ES-I3 (cell line): ENCODE measurements at regions not wholly inside any gene's neighbourhood (a gene's known extent, or its start where the extent isn't known, plus 50 kb on each side); places are given as distances from the start of the nearest gene placed in this dataset.

ENCODE experiments used
- H3K36me3 ChIP-seq: 2 replicates; pipeline ENCODE4 v1.6.1; 2013; ENCODE audit warnings: mild to moderate bottlenecking, low read length, control low read depth, moderate library complexity; ENCODE audit not compliant: insufficient read depth
- H3K4me1 ChIP-seq: 2 replicates; pipeline ENCODE4 v1.6.1; 2013; ENCODE audit warnings: mild to moderate bottlenecking, control low read depth, low read length; ENCODE audit not compliant: insufficient read depth
- H3K9ac ChIP-seq: 2 replicates; pipeline ENCODE4 v1.6.1; 2013; ENCODE audit warnings: low read depth, mild to moderate bottlenecking, low read length, moderate library complexity
- H3K9me3 ChIP-seq: 2 replicates; pipeline ENCODE4 v1.6.1; 2013; ENCODE audit warnings: mild to moderate bottlenecking, low read length, moderate library complexity; ENCODE audit not compliant: control insufficient read depth, insufficient read depth

DNA sequence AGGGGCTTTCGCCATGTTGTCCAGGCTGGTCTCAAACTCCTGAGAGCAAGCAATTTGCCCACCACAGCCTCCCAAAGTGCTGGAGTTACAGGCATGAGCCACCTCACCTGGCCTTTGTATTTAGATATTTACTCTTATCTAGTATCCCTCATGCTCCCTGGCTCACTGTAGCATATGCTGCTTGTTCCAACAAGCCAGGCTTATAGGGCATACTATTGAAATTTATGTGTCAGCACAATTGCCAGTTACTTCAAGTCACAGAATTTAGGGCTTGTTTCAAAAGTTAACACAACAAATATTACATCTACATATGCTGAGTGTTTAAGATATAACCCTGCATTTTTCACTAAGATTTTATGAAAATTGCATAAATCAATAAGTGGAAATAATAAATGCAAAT is 469.2 kb upstream of the ZNF608 start:
- Histone ChIP-seq H3K9me3 (no peaks in the 10 kb centered on the region), H3K9ac (no peak overlapping the region)

DNA sequence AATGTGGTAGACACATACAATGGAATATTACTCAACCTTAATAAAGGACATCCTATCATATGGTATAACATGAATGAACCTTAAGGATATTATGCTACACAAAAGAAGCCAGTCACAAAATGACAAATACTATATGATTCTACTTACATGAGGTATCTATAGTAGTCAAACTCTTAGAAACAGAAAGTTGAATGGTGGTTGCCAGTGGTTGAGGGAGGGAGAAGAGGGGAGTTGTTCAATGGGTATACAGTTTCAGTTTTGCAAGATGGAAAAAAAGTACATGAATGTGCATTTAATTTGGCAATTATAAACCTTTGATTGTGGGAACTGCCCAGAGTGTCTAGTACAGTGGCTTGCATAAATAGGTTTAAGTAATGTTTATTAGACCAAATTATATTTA is 473.3 kb upstream of the ZNF608 start:
- H3K4me1 ChIP-seq: no peaks in the 10 kb centered on the region
- no peaks in the 10 kb centered on the region for H3K9me3 ChIP-seq
- no peak overlapping the region for H3K9ac ChIP-seq
- no peaks in the 10 kb centered on the region for H3K36me3 ChIP-seq

More for the DNA sequence above, 469.2 kb upstream of the ZNF608 start:
- Histone ChIP-seq H3K4me1 (no peaks in the 10 kb centered on the region), H3K36me3 (no peaks in the 10 kb centered on the region; the same call in 1 of the 2 replicates)

DNA sequence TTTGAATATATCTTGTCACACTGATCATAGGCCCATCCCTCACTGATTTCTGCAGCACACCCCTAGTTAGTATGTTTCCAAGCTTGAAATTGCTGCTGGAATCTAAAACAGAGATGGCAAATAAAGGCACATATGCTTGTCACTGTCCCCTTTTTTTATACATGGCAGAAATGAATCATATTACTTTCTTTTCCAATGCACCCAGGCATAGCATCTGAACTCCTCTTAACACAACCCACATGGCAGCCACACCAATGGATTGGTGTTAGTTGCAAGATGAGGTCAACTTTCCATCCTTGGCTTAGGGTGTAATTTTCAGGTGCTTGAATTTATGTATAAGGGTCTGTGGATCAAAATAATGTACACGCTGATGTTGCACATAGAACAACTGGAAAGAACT is 473.8 kb upstream of the ZNF608 start:
- Histone ChIP-seq H3K36me3 (no peaks in the 10 kb centered on the region), H3K9me3 (no peaks in the 10 kb centered on the region), H3K4me1 (no peaks in the 10 kb centered on the region), H3K9ac (no peak overlapping the region)

DNA sequence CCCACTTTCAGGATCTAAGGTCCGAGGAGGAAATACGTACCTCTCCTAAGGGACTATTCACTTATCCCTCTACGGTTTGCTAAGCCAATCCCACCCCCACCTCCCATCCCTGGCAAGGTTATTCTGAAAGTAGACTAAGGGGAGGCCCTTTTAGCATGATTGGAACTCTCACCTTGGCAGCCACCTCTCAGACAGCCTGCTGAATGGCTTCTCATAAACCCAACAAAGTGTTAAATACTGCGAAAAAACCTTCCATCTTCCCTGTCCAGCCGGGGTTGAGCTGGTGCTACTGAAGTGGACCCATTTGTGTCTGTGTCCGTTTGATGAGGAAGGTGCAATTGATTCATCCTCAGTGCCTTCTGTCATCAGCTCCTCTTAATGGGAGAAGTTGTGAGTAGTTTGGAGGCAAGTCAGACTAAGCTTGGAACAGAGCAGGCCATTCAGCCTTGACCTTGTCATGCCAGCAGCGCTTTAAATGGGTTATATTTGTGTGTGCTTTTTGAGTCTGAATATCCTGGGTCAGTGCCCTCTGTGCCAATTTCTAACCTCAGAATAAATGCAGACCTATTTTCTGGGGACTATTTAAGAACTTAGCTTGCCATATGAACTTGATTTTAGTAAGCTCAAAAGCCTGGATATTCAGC is 476.3 kb upstream of the ZNF608 start:
- no peak overlapping the region for H3K9ac ChIP-seq
- H3K9me3 ChIP-seq: no peaks in the 10 kb centered on the region
- H3K4me1 ChIP-seq: no peaks in the 10 kb centered on the region
- H3K36me3 ChIP-seq: no peaks in the 10 kb centered on the region

DNA sequence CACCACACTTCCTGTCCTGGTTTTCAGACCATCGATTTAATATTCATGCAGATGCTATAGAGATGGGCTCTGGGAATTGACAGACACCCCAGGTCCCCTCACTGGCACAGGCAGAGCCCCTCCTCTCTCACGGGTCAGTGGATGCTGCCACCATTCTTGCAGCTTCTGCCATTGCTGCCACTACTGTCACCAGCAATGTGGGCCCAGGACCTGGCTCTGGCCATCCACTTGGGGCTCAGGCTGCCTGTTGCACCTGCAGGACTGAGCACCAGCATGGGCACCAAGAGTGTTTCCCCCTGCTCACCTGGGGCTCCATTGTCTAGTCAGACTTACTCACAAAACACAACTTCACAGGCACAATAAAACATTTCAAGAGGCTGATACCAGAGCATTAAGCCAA is 479.0 kb upstream of the ZNF608 start:
- H3K4me1 ChIP-seq: no peaks in the 10 kb centered on the region
- H3K36me3 ChIP-seq: no peaks in the 10 kb centered on the region
- H3K9ac ChIP-seq: no peak overlapping the region
- H3K9me3 ChIP-seq: no peaks in the 10 kb centered on the region; the same call in 1 of the 2 replicates

DNA sequence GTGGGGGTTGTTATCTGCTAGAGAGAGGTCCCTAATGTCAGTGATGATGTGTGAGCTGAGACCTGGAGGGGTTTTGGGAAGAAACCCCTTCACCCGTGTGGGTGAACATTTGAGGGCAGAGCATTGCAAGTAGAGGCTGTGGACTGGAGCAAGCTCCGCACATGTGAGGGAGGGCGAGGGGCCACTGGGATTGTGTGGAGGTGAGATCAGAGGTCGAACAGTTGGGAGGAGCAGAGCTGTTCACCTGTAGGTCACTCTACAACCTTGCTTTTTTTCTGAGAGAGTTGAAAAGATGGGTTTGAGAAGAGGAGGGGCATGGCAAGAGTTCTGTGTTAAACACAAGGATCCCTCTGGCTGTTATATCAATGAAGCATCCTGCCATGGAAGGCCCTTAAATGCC is 480.4 kb upstream of the ZNF608 start:
- no peaks in the 10 kb centered on the region for H3K36me3 ChIP-seq

DNA sequence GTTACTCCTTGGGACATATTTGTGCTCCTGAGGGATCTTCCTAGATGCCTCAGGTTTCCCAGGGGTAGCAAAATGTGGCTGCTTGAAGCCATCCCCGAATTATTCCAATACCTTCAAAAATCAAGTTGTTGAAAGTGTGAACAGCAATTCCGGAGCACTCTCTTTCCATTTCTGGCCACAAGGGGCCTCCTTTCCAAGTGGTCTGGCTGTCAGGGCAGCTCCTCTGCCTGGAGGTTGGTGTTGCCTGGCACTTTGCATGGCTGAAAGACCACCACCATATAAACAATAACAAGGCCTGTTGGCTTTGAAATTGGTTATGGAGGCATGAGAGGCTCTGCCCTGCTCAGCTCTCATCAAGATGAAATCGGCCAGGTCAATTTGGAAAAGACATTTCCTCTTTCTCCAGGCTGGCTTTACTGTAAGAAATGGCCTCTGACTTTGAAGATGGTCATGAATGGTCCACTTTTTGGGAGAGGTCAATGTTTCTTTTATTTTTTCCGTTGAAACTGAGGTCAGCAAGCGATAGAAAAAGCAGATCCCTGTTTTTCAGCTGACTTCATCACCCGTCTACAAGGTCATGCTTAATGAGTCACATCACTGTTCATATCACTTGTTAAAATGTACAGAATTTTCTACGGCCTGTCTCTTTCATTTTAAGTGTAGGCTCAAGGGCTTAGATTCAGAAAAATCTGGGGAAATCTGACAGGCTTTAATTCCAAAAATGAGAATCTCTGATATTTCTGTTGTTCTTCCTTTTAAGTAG is 481.1 kb upstream of the ZNF608 start:
- no peaks in the 10 kb centered on the region for H3K36me3 ChIP-seq
- H3K9ac ChIP-seq: no peak overlapping the region
- no peaks in the 10 kb centered on the region; the same call in 1 of the 2 replicates for H3K9me3 ChIP-seq
- H3K4me1 ChIP-seq: no peaks in the 10 kb centered on the region

More for the DNA sequence above, 480.4 kb upstream of the ZNF608 start:
- Histone ChIP-seq H3K4me1 (no peaks in the 10 kb centered on the region), H3K9me3 (no peaks in the 10 kb centered on the region; the same call in 1 of the 2 replicates), H3K9ac (no peak overlapping the region)

DNA sequence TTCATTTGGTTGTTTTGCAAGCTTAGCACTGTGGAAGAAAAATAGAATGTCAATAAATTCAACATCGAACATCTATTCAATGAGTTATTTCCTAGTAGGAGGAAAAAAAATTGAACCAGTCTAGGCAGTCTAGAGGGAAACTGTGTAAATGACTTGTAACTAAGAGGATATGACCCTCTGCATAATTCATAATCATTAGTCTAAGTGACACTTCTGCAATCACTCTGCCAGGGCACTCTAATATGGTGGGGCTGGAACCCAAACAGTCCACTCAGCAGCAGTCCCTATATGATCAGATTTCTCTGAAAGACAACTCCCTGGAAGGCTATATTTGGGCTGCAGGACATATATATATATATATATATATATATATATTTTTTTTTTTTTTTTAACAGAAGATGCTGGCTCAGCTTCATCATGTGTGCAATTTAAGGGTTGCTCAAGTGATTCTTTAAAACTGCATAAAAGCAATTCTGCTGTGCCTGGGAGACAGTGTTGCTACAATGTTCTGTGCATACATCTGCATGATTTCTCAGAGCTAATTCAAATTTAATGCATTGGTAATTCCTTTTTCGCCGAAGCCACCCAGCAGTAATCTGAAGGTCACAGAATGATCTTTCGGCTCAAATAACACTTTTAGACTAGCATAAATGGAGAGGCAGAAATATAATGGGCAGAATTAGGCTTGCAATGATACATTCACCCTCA is 482.1 kb upstream of the ZNF608 start:
- H3K4me1 ChIP-seq: no peaks in the 10 kb centered on the region
- H3K9ac ChIP-seq: no peak overlapping the region
- no peaks in the 10 kb centered on the region for H3K36me3 ChIP-seq

DNA sequence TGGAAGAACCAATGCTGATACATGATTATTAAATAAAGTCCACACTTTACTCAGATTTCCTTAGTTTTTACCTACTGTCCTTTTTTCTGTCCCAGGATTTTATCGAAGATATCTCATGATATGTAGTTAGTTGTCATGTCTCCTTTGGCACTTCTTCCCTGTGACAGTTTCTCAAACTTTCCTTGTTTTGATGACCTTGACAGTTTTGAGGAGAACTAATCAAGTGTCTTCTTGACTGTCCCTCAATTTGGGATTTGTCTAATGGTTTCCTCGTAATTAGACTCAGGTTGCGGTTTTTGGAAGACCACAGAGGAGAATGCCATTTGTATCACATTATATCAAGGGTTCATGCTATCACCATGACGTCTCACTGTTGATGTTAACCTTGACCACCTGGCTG is 483.1 kb upstream of the ZNF608 start:
- no peaks in the 10 kb centered on the region for H3K36me3 ChIP-seq
- H3K9me3 ChIP-seq: no peaks in the 10 kb centered on the region; the same call in 1 of the 2 replicates
- H3K4me1 ChIP-seq: no peaks in the 10 kb centered on the region
- no peak overlapping the region for H3K9ac ChIP-seq

More for the DNA sequence above, 482.1 kb upstream of the ZNF608 start:
- no peaks in the 10 kb centered on the region; the same call in 1 of the 2 replicates for H3K9me3 ChIP-seq

DNA sequence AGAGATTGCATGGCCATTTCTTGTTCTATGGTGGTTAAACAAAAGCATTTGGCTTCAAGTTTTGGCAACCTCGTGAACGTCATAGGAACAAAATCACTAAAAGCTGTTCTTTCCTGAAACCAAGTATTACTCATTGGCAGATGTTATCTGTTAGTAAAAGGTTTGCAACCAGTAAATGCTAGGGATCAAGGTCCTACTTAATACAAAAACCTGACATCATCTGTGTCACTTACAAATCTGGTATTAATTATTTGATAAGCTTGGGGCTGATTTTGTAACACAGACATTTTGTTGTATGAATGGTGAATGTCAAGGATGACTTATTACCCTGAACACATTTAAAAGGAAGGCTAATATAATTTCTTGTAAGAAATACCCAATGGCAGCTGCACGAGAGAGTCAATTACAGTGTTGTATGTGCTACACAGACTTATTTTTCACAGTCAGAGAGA is 486.4 kb upstream of the ZNF608 start:
- Histone ChIP-seq H3K9me3 (no peaks in the 10 kb centered on the region; the same call in 1 of the 2 replicates), H3K4me1 (peaks cover 14% of the 10 kb centered on the region; the same call in 1 of the 2 replicates), H3K9ac (no peak overlapping the region), H3K36me3 (no peaks in the 10 kb centered on the region)

DNA sequence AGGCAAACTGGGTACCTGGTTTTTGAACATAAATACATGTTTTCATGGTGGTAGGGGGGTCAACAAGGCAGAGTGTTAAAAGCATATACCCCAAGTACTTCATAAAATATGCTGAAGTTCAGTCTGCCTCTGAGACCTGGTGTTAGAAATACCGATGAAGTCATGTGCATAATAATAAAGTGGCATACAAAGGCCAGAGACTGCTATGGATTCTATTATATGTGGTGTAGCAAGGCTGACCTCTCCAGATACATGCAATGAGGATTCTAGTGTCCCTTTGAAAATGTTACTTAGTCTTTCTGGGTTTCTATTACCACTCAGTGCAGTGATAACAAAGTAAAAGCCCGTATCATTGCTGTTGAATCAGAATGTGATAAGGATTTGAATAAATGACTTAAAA is 487.5 kb upstream of the ZNF608 start:
- no peak overlapping the region for H3K9ac ChIP-seq
- peaks cover 14% of the 10 kb centered on the region; the same call in 1 of the 2 replicates for H3K4me1 ChIP-seq
- H3K9me3 ChIP-seq: no peaks in the 10 kb centered on the region; the same call in 1 of the 2 replicates
- no peaks in the 10 kb centered on the region for H3K36me3 ChIP-seq

DNA sequence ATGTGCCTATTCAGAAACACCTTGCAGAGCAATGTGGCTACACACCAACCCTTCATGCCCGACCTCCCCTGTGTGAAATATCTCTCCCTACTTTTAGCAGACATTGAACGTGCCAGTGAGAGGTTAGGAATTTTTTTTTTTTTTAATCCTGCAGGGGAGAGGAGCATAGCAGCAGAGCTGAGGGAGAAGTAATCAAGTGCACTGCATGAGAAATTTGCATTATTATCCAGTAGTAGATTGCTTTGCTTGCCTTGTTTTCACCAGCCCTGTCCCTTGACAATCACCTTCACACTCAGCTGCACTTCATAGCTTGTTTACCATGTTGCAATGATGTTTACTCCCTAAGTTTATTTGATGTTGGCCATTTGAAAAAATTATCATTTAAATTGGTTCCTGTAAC is 489.6 kb upstream of the ZNF608 start:
- Histone ChIP-seq H3K36me3 (no peaks in the 10 kb centered on the region), H3K9me3 (no peaks in the 10 kb centered on the region), H3K4me1 (peaks cover 14% of the 10 kb centered on the region; the same call in 1 of the 2 replicates), H3K9ac (no peak overlapping the region)

DNA sequence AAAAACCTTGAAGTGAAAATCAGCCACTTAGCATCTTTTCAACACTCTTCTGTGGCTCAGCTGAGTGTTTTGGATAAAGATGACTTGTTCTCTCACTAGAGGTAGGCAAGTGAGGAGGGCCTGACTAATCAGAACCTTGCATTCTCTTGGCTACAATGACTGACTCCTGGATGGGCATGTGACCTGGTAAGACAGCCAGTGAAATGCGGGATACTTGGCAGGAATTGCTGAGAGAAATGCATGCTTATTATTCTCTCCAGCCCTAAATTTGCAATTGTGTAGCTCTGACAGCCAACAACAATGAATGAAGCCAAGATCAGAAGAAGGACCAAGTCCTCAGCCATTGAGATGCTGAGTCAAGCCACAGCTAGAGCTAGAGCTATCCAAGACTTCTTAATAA is 490.5 kb upstream of the ZNF608 start:
- Histone ChIP-seq H3K4me1 (peaks cover 14% of the 10 kb centered on the region; the same call in 1 of the 2 replicates), H3K9me3 (no peaks in the 10 kb centered on the region), H3K9ac (no peak overlapping the region), H3K36me3 (no peaks in the 10 kb centered on the region)

DNA sequence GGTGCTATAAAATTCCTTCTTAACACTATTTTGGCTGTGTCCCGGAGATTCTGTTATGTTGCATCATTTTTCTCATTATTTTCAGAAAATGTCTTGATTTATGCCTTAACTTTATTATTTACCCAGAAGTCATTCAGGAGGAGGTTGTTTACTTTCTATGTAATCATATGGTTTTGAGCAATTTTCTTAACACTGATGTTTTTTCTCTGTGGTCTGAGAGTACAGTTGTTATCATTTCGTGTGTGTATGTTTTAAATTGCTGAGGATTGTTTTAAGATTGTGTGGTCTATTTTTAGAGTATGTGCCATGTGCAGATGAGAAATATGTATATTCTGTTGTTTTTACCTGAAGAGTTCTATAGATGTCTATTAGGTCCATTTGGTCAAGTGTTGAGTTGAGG is 498.1 kb upstream of the ZNF608 start:
- Histone ChIP-seq H3K4me1 (no peaks in the 10 kb centered on the region), H3K36me3 (no peaks in the 10 kb centered on the region), H3K9ac (no peak overlapping the region), H3K9me3 (peaks cover 4% of the 10 kb centered on the region; the same call in 1 of the 2 replicates)
